ENCODE measurements at regions not wholly inside any gene's neighbourhood (a gene's known extent, or its start where the extent isn't known, plus 50 kb on each side); places are given as distances from the start of the nearest gene placed in this dataset.

GRCh38 chr5:145385276-145385675, 449.9 kb downstream of the PRELID2 start:
- DNase-seq (ENCODE audit: low read depth in 2 of 2): no peak

- no peak for DNase-seq (ENCODE audit: low read depth in 2 of 2)
Measured at GRCh38 chr5:145378226-145378625, 456.9 kb downstream of the PRELID2 start.

- DNase-seq (ENCODE audit: low read depth in 2 of 2): no peak
Measured at GRCh38 chr5:145375521-145375920, 459.6 kb downstream of the PRELID2 start.

- no peak for DNase-seq (ENCODE audit: low read depth in 2 of 2)
Measured at GRCh38 chr5:145365464-145365863, 469.7 kb downstream of the PRELID2 start.

GRCh38 chr5:145362266-145362665, 472.9 kb downstream of the PRELID2 start:
- peak in 1 of 2 donors; percentile 88 for DNase-seq (ENCODE audit: low read depth in 2 of 2)

- no peak for DNase-seq (ENCODE audit: low read depth in 2 of 2)
Measured at GRCh38 chr5:145360936-145361335, 474.2 kb downstream of the PRELID2 start.

GRCh38 chr5:145350513-145350912, 484.6 kb downstream of the PRELID2 start:
- DNase-seq (ENCODE audit: low read depth in 2 of 2): peak in 1 of 2 donors; percentile 79

- DNase-seq (ENCODE audit: low read depth in 2 of 2): peak; percentile 60 to 65
Measured at GRCh38 chr5:145347026-145347616, 488.0 kb downstream of the PRELID2 start.

GRCh38 chr5:145345511-145346287, 489.4 kb downstream of the PRELID2 start:
- no peak for DNase-seq (ENCODE audit: low read depth in 2 of 2)

- DNase-seq (ENCODE audit: low read depth in 2 of 2): no peak
Measured at GRCh38 chr5:145341842-145342241, 493.3 kb downstream of the PRELID2 start.

- DNase-seq (ENCODE audit: low read depth in 2 of 2): no peak
Measured at GRCh38 chr5:145340099-145340498, 495.0 kb downstream of the PRELID2 start.

- no peak for DNase-seq (ENCODE audit: low read depth in 2 of 2)
Measured at GRCh38 chr5:145324767-145325479, 510.2 kb downstream of the PRELID2 start.

GRCh38 chr5:145324101-145324500, 511.0 kb downstream of the PRELID2 start:
- DNase-seq (ENCODE audit: low read depth in 2 of 2): no peak

- DNase-seq (ENCODE audit: low read depth in 2 of 2): no peak
Measured at GRCh38 chr5:145316282-145316681, 518.9 kb downstream of the PRELID2 start.

GRCh38 chr5:145307866-145308382, 527.2 kb downstream of the PRELID2 start:
- DNase-seq (ENCODE audit: low read depth in 2 of 2): no peak

GRCh38 chr5:145295236-145295835, 539.8 kb downstream of the PRELID2 start:
- no peak for DNase-seq (ENCODE audit: low read depth in 2 of 2)

GRCh38 chr5:145294331-145294730, 540.8 kb downstream of the PRELID2 start:
- no peak for DNase-seq (ENCODE audit: low read depth in 2 of 2)

GRCh38 chr5:145293716-145294115, 541.4 kb downstream of the PRELID2 start:
- DNase-seq (ENCODE audit: low read depth in 2 of 2): no peak

- DNase-seq (ENCODE audit: low read depth in 2 of 2): no peak
Measured at GRCh38 chr5:145292278-145292677, 542.9 kb downstream of the PRELID2 start.

GRCh38 chr5:145283141-145283810, 551.9 kb downstream of the PRELID2 start:
- DNase-seq (ENCODE audit: low read depth in 2 of 2): no peak

GRCh38 chr5:145280806-145281205, 554.3 kb downstream of the PRELID2 start:
- no peak for DNase-seq (ENCODE audit: low read depth in 2 of 2)

Data from lung microvascular endothelial cell (primary cell).